ENCODE measurements at regions not wholly inside any gene's neighbourhood (a gene's known extent, or its start where the extent isn't known, plus 50 kb on each side); places are given as distances from the start of the nearest gene placed in this dataset.

- Histone ChIP-seq H3K27me3 (no peaks in the 10 kb centered on the region), H3K27ac (no peak overlapping the region), H3K4me3 (no peak overlapping the region), H3K36me3 (no peaks in the 10 kb centered on the region), H3K9me3 (no peaks in the 10 kb centered on the region), H3K4me1 (no peaks in the 10 kb centered on the region)
- 36 to 50% methylated on average over 12 of the region's 12 CpGs for WGBS, 2 donors
- TF ChIP-seq POLR2A (IDR thresholded peaks at IDR 0.05) = no peak
- no peak for TF ChIP-seq EP300 (IDR thresholded peaks at IDR 0.05)
- TF ChIP-seq, protein P1, sequence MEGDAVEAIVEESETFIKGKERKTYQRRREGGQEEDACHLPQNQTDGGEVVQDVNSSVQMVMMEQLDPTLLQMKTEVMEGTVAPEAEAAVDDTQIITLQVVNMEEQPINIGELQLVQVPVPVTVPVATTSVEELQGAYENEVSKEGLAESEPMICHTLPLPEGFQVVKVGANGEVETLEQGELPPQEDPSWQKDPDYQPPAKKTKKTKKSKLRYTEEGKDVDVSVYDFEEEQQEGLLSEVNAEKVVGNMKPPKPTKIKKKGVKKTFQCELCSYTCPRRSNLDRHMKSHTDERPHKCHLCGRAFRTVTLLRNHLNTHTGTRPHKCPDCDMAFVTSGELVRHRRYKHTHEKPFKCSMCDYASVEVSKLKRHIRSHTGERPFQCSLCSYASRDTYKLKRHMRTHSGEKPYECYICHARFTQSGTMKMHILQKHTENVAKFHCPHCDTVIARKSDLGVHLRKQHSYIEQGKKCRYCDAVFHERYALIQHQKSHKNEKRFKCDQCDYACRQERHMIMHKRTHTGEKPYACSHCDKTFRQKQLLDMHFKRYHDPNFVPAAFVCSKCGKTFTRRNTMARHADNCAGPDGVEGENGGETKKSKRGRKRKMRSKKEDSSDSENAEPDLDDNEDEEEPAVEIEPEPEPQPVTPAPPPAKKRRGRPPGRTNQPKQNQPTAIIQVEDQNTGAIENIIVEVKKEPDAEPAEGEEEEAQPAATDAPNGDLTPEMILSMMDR (IDR thresholded peaks at IDR 0.05) = no peak
- DNase-seq (ENCODE audit: low spot score in 2 of 2) = no peak
Measured at GRCh38 chr3:127479449-127479848, 111.1 kb downstream of the TPRA1 start.

- 85 to 87% methylated on average over 7 of the region's 7 CpGs for WGBS, 2 donors
Measured at GRCh38 chr3:127478922-127479321, 111.6 kb downstream of the TPRA1 start.

DNA sequence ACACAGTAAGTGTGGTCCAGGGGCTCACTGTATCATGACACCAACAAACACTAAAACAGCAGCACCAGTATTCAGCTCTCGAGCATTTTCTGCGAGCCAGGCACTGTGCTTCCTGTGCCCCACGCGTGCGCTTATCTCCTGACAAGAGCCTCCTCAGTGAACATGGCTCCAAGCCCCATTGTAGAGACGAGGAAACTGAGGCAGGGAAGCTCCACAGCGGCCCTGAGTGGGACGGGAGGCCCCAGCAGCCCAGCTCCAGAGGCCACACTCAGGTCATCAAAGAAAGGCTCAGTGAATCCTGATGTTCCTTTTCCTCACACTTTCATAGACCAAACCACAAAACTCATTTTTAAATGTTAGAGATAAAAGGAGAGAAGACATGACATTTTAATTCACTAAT lies 113.1 kb downstream of the TPRA1 start:
- no peak overlapping the region for H3K27ac ChIP-seq
- no peak for DNase-seq (ENCODE audit: low spot score in 2 of 2)
- no peak overlapping the region for H3K4me3 ChIP-seq
- no peaks in the 10 kb centered on the region for H3K4me1 ChIP-seq
- TF ChIP-seq, protein P1 (IDR thresholded peaks at IDR 0.05) = no peak
- no peak for TF ChIP-seq POLR2A (IDR thresholded peaks at IDR 0.05)
- TF ChIP-seq EP300 (IDR thresholded peaks at IDR 0.05) = no peak
- 84 to 85% methylated on average over 8 of the region's 8 CpGs for WGBS, 2 donors
- no peaks in the 10 kb centered on the region for H3K9me3 ChIP-seq
- H3K36me3 ChIP-seq = no peaks in the 10 kb centered on the region
- no peaks in the 10 kb centered on the region for H3K27me3 ChIP-seq

More at GRCh38 chr3:127478922-127479321, 111.6 kb downstream of the TPRA1 start:
- Histone ChIP-seq H3K36me3 (no peaks in the 10 kb centered on the region), H3K27ac (no peak overlapping the region), H3K4me1 (no peaks in the 10 kb centered on the region), H3K9me3 (no peaks in the 10 kb centered on the region), H3K4me3 (no peak overlapping the region), H3K27me3 (no peaks in the 10 kb centered on the region)
- TF ChIP-seq, protein P1 (IDR thresholded peaks at IDR 0.05) = no peak
- TF ChIP-seq EP300 (IDR thresholded peaks at IDR 0.05) = no peak
- TF ChIP-seq POLR2A (IDR thresholded peaks at IDR 0.05) = no peak
- no peak for DNase-seq (ENCODE audit: low spot score in 2 of 2)

DNA sequence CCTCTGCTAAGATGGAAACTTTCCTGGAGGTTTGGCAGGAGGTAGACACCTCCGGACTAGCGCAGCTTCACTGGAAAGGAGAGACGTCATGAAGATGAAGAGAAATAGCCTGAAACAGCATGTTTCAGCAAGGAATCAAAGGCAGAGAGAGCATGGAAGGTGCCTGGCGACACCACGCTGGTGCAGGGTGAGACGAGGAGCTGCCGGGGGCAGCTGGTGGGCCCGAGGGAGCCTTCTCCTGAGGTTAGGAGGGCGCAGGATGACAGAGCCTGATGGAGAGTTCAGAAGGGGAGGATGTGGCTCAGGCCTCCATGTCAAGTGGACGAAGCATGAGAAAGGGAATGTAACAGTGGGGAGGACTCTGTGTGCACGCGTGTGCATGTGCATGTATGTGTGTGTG lies 113.6 kb downstream of the TPRA1 start:
- H3K27me3 ChIP-seq = no peaks in the 10 kb centered on the region
- no peak overlapping the region for H3K4me3 ChIP-seq
- no peaks in the 10 kb centered on the region for H3K9me3 ChIP-seq
- H3K27ac ChIP-seq = no peak overlapping the region
- H3K4me1 ChIP-seq = no peaks in the 10 kb centered on the region
- no peaks in the 10 kb centered on the region for H3K36me3 ChIP-seq
- no peak for TF ChIP-seq POLR2A (IDR thresholded peaks at IDR 0.05)
- TF ChIP-seq, protein P1 (IDR thresholded peaks at IDR 0.05) = no peak
- no peak for TF ChIP-seq EP300 (IDR thresholded peaks at IDR 0.05)
- DNase-seq (ENCODE audit: low spot score in 2 of 2) = no peak
- 82 to 87% methylated on average over 12 of the region's 12 CpGs for WGBS, 2 donors

- TF ChIP-seq, protein P1 (IDR thresholded peaks at IDR 0.05) = no peak
- TF ChIP-seq POLR2A (IDR thresholded peaks at IDR 0.05) (no peak), EP300 (IDR thresholded peaks at IDR 0.05) (no peak)
- WGBS, 2 donors = 80 to 87% methylated on average over 6 of the region's 6 CpGs
- no peaks in the 10 kb centered on the region for H3K9me3 ChIP-seq
Measured at GRCh38 chr3:127475975-127476705, 114.4 kb downstream of the TPRA1 start.

More at GRCh38 chr3:127475975-127476705, 114.4 kb downstream of the TPRA1 start:
- Histone ChIP-seq H3K4me3 (no peak overlapping the region), H3K27ac (no peak overlapping the region), H3K4me1 (no peaks in the 10 kb centered on the region), H3K27me3 (no peaks in the 10 kb centered on the region), H3K36me3 (no peaks in the 10 kb centered on the region)
- DNase-seq (ENCODE audit: low spot score in 2 of 2) = no peak
